Thymus (tissue), 11 donors: ENCODE measurements at regions not wholly inside any gene's neighbourhood (a gene's known extent, or its start where the extent isn't known, plus 50 kb on each side); places are given as distances from the start of the nearest gene placed in this dataset.
A peak's percentile ranks its signal among the peaks of the same experiment; 100 is the strongest.

Experiments used
- DNase-seq, 9 donors: peaks; one replicate each; pipeline ENCODE4 v3.0.0-alpha.2; 2013; ENCODE audit warnings: low spot score in 9 of 9, low read depth in 6 of 9, missing footprints in 1 of 9
- H3K27ac ChIP-seq, 2 donors: one replicate each; pipeline ENCODE4 v1.5.1; 2013; ENCODE audit warnings: control low read depth in 1 of 2, low read depth in 1 of 2, low read length in 1 of 2, mild to moderate bottlenecking in 1 of 2, moderate library complexity in 1 of 2
- H3K27me3 ChIP-seq, 2 donors: one replicate each; pipeline ENCODE4 v1.5.1; 2013; ENCODE audit warnings: low read length in 1 of 2; ENCODE audit not compliant: control insufficient read depth in 2 of 2, insufficient read depth in 1 of 2
- H3K36me3 ChIP-seq, 2 donors: one replicate each; pipeline ENCODE4 v1.5.1; 2013; ENCODE audit warnings: low read length in 1 of 2, mild to moderate bottlenecking in 1 of 2, moderate library complexity in 1 of 2; ENCODE audit not compliant: control insufficient read depth in 2 of 2, insufficient read depth in 2 of 2
- H3K4me1 ChIP-seq, 2 donors: one replicate each; pipeline ENCODE4 v1.5.1; 2013; ENCODE audit warnings: low read length in 2 of 2; ENCODE audit not compliant: control insufficient read depth in 2 of 2, insufficient read depth in 2 of 2
- H3K4me3 ChIP-seq, 2 donors: one replicate each; pipeline ENCODE4 v1.5.1; 2013; ENCODE audit warnings: low read length in 2 of 2, control low read depth in 1 of 2, mild to moderate bottlenecking in 1 of 2
- H3K9me3 ChIP-seq, 2 donors: one replicate each; pipeline ENCODE4 v1.5.1; 2013; ENCODE audit warnings: low read length in 1 of 2, mild to moderate bottlenecking in 1 of 2; ENCODE audit not compliant: control insufficient read depth in 2 of 2, insufficient read depth in 1 of 2
- WGBS: extraction: QIAGEN DNeasy Blood & Tissue Kit; methylation state at CpG from one replicate; pipeline ENCODE4 v1.1.7; 2013; 5-methylcytosine and 5-hydroxymethylcytosine counted together
- donor health status: healthy.

- DNase-seq = no peak
- Histone ChIP-seq H3K4me3 (no peak overlapping the region), H3K27me3 (peaks cover 0 to 2% of the 10 kb centered on the region in 2 donors), H3K36me3 (no peaks in the 10 kb centered on the region), H3K9me3 (no peaks in the 10 kb centered on the region), H3K27ac (no peak overlapping the region), H3K4me1 (no peaks in the 10 kb centered on the region)
- WGBS = 88% methylated on average over 4 of the region's 4 CpGs
Observed at GRCh38 chr20:40512994-40513393, 176.0 kb downstream of the MAFB start.

- no peak overlapping the region for H3K27ac ChIP-seq
- no peaks in the 10 kb centered on the region for H3K9me3 ChIP-seq
- no peak overlapping the region for H3K4me3 ChIP-seq
- 88% methylated on average over 4 of the region's 4 CpGs for WGBS
- H3K4me1 ChIP-seq = no peaks in the 10 kb centered on the region
- peaks cover 0 to 2% of the 10 kb centered on the region in 2 donors for H3K27me3 ChIP-seq
- DNase-seq = no peak
- H3K36me3 ChIP-seq = no peaks in the 10 kb centered on the region
Observed at GRCh38 chr20:40512591-40512990, 176.4 kb downstream of the MAFB start.

GRCh38 chr20:40511478-40511877 lies 177.6 kb downstream of the MAFB start:
- no peak for DNase-seq
- Histone ChIP-seq H3K27ac (no peak overlapping the region), H3K27me3 (peaks cover 0 to 3% of the 10 kb centered on the region in 2 donors), H3K36me3 (no peaks in the 10 kb centered on the region), H3K4me1 (no peaks in the 10 kb centered on the region), H3K4me3 (no peak overlapping the region), H3K9me3 (no peaks in the 10 kb centered on the region)
- 80% methylated on average over 3 of the region's 3 CpGs for WGBS

- H3K27ac ChIP-seq = no peak overlapping the region
- H3K27me3 ChIP-seq = peaks cover 0 to 4% of the 10 kb centered on the region in 2 donors
- no peaks in the 10 kb centered on the region for H3K4me1 ChIP-seq
- DNase-seq = no peak
- H3K9me3 ChIP-seq = no peaks in the 10 kb centered on the region
- no peaks in the 10 kb centered on the region for H3K36me3 ChIP-seq
- H3K4me3 ChIP-seq = no peak overlapping the region
- WGBS = 95% methylated on average over 3 of the region's 3 CpGs
Observed at GRCh38 chr20:40510622-40511021, 178.4 kb downstream of the MAFB start.

GRCh38 chr20:40508821-40509220 lies 180.2 kb downstream of the MAFB start:
- Histone ChIP-seq H3K4me3 (no peak overlapping the region), H3K27ac (no peak overlapping the region), H3K36me3 (no peaks in the 10 kb centered on the region), H3K4me1 (no peaks in the 10 kb centered on the region), H3K27me3 (peaks cover 0 to 4% of the 10 kb centered on the region in 2 donors), H3K9me3 (no peaks in the 10 kb centered on the region)
- DNase-seq = no peak

GRCh38 chr20:40506537-40506939 lies 182.5 kb downstream of the MAFB start:
- H3K27me3 ChIP-seq = peaks cover 0 to 4% of the 10 kb centered on the region in 2 donors
- H3K4me1 ChIP-seq = no peaks in the 10 kb centered on the region
- no peak overlapping the region for H3K4me3 ChIP-seq
- WGBS = 17% methylated on average over 9 of the region's 9 CpGs
- peak in 2 of 9 donors; percentile 3 to 11 for DNase-seq
- no peak overlapping the region for H3K27ac ChIP-seq
- no peaks in the 10 kb centered on the region for H3K9me3 ChIP-seq
- no peaks in the 10 kb centered on the region for H3K36me3 ChIP-seq

GRCh38 chr20:40503119-40503518 lies 185.9 kb downstream of the MAFB start:
- Histone ChIP-seq H3K27ac (no peak overlapping the region), H3K4me3 (no peak overlapping the region)

GRCh38 chr20:40502576-40502975 lies 186.5 kb downstream of the MAFB start:
- Histone ChIP-seq H3K9me3 (no peaks in the 10 kb centered on the region), H3K36me3 (no peaks in the 10 kb centered on the region), H3K27ac (no peak overlapping the region), H3K27me3 (peaks cover 0 to 2% of the 10 kb centered on the region in 2 donors), H3K4me1 (no peaks in the 10 kb centered on the region), H3K4me3 (no peak overlapping the region)
- 94% methylated on average over 8 of the region's 8 CpGs for WGBS
- DNase-seq = no peak

More at GRCh38 chr20:40503119-40503518, 185.9 kb downstream of the MAFB start:
- Histone ChIP-seq H3K36me3 (no peaks in the 10 kb centered on the region), H3K9me3 (no peaks in the 10 kb centered on the region), H3K27me3 (peaks cover 0 to 2% of the 10 kb centered on the region in 2 donors), H3K4me1 (no peaks in the 10 kb centered on the region)
- 87% methylated on average over 3 of the region's 3 CpGs for WGBS
- DNase-seq = no peak

GRCh38 chr20:40499391-40499790 lies 189.6 kb downstream of the MAFB start:
- Histone ChIP-seq H3K36me3 (no peaks in the 10 kb centered on the region), H3K4me1 (no peaks in the 10 kb centered on the region), H3K9me3 (no peaks in the 10 kb centered on the region), H3K4me3 (no peak overlapping the region), H3K27ac (no peak overlapping the region), H3K27me3 (no peaks in the 10 kb centered on the region)
- 94% methylated on average over 2 of the region's 2 CpGs for WGBS
- no peak for DNase-seq
